ENCODE measurements at regions not wholly inside any gene's neighbourhood (a gene's known extent, or its start where the extent isn't known, plus 50 kb on each side); places are given as distances from the start of the nearest gene placed in this dataset.
A peak's percentile ranks its signal among the peaks of the same experiment; 100 is the strongest.
"Not testable (repeated sequence)": the region's sequence is repeated elsewhere in the genome, so short reads cannot be mapped to it uniquely, and the experiment has no call there.

DNA sequence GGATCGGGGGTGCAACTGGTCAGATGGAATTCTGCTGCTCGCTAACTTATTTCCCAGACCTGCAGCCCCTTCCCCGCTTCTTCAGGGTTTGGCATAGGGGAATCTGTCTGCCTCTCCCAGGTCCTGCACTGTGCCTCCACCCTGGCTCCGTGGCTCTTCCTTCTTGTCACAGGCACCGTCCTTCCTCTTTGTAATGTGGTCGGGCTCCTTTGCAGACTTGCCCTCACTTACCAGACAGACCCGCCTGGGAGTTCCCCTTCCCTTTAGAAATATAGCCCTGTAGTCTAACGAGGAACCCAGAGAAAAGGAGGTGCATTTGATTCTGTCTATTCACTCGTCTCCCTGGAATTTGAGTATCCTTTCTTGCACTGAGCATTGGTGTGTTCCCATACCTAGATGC, 63.9 kb upstream of the PAX8 start:
- CTCF ChIA-PET: no interaction called here
- Histone ChIP-seq H3K36me3 (ENCODE audit: control insufficient read depth in 2 of 2, insufficient read depth in 1 of 2, low read length in 2 of 2) (no peaks in the 10 kb centered on the region), H3K4me1 (ENCODE audit: control insufficient read depth, insufficient read depth, low read length) (no peaks in the 10 kb centered on the region), H3K27ac (ENCODE audit: extremely low read depth, low read depth, low read length) (no peak overlapping the region), H3K9me3 (ENCODE audit: control insufficient read depth, insufficient read depth, low read depth, low read length) (no peaks in the 10 kb centered on the region), H3K4me3 (ENCODE audit: low read depth, low read length) (no peak overlapping the region)
- POLR2A ChIA-PET: no interaction called here
- TF ChIP-seq, protein P1, sequence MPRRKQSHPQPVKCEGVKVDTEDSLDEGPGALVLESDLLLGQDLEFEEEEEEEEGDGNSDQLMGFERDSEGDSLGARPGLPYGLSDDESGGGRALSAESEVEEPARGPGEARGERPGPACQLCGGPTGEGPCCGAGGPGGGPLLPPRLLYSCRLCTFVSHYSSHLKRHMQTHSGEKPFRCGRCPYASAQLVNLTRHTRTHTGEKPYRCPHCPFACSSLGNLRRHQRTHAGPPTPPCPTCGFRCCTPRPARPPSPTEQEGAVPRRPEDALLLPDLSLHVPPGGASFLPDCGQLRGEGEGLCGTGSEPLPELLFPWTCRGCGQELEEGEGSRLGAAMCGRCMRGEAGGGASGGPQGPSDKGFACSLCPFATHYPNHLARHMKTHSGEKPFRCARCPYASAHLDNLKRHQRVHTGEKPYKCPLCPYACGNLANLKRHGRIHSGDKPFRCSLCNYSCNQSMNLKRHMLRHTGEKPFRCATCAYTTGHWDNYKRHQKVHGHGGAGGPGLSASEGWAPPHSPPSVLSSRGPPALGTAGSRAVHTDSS (tag by site-specific recombination; IDR thresholded peaks at IDR 0.05): no peak
- TF ChIP-seq, protein P2, sequence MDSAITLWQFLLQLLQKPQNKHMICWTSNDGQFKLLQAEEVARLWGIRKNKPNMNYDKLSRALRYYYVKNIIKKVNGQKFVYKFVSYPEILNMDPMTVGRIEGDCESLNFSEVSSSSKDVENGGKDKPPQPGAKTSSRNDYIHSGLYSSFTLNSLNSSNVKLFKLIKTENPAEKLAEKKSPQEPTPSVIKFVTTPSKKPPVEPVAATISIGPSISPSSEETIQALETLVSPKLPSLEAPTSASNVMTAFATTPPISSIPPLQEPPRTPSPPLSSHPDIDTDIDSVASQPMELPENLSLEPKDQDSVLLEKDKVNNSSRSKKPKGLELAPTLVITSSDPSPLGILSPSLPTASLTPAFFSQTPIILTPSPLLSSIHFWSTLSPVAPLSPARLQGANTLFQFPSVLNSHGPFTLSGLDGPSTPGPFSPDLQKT (IDR thresholded peaks at IDR 0.05; ENCODE audit: borderline replicate concordance, low read depth, low read length): no peak
- TF ChIP-seq, protein P3, sequence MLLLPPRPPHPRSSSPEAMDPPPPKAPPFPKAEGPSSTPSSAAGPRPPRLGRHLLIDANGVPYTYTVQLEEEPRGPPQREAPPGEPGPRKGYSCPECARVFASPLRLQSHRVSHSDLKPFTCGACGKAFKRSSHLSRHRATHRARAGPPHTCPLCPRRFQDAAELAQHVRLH (tag by site-specific recombination; IDR thresholded peaks at IDR 0.05): no peak
- TF ChIP-seq GLI4 (tag by site-specific recombination; IDR thresholded peaks at IDR 0.05): no peak
- no peak for TF ChIP-seq KLF10 (tag by site-specific recombination; IDR thresholded peaks at IDR 0.05)
- TF ChIP-seq OSR2 (tag by site-specific recombination; IDR thresholded peaks at IDR 0.05): no peak
- TF ChIP-seq ZNF777 (tag by site-specific recombination; IDR thresholded peaks at IDR 0.05; ENCODE audit: borderline replicate concordance): no peak
- no peak for TF ChIP-seq ZNF404 (tag by site-specific recombination; IDR thresholded peaks at IDR 0.05)
- no peak for TF ChIP-seq ZNF239 (tag by site-specific recombination; IDR thresholded peaks at IDR 0.05)
- no peak for TF ChIP-seq ZNF2 (tag by site-specific recombination; IDR thresholded peaks at IDR 0.05)

DNA sequence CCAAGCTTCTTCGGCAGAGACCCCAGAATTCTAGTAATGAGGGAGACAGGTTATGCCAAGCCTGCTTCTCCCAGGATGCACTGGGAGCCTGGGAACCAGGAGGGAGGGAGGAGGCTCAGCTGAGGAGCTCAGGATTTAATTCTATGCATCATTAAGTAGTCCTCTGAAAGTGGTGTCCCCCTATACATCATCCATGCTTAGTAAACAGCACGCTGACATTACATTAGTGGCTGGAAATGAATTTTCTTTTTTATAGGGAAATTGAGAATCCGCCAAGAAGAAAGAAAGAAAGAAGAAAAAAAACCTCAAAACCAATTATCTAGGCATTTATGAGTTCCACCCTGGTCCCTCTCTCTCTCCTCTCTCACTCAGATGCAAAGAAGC, 63.1 kb upstream of the PAX8 start:
- CTCF ChIA-PET: interaction anchor here (1.3 kb wide), 1 partner anchor 48 kb away, joined by 4 read pairs; no protein-coding TSS in a partner anchor
- H3K4me3 ChIP-seq (ENCODE audit: low read depth, low read length); H3K36me3 ChIP-seq (ENCODE audit: control insufficient read depth in 2 of 2, insufficient read depth in 1 of 2, low read length in 2 of 2); H3K27ac ChIP-seq (ENCODE audit: extremely low read depth, low read depth, low read length); H3K9me3 ChIP-seq (ENCODE audit: control insufficient read depth, insufficient read depth, low read depth, low read length); H3K4me1 ChIP-seq (ENCODE audit: control insufficient read depth, insufficient read depth, low read length); POLR2A ChIA-PET: not testable (repeated sequence)

DNA sequence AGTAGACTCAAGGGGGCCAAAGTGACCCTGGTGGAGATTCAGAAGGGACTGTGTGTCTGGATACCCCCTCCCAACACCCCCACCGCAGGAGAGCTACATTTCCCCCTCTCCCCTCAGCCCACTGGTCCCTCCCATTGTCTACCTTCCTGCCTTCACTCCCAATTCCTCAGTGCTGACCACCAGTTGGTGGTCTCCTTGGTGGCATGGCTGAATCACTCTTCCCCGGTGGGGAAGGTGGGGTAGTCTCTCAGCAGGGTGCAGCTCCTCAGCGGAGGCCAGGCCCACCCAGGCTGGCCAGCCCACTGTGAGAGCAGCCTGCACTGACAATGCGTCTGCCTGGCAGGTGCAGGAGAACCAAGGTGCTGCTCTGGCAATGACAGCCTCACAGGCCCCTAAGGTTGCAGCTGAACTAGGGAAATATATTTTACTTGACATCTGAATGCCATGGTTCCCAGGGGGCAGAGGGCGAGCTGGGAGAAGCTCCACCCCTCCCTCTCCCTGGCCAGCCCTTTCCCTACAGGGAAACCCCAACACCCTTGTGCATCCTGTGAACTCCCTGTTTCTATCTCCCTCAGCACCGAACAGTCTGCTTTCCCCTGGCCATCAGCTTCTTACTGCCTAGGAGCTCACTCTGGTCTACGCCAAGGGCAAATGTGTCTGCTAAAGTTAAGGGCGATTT, 62.6 kb upstream of the PAX8 start:
- TF ChIP-seq ZIC2 (tag by site-specific recombination; IDR thresholded peaks at IDR 0.05) (peak; percentile 74), ZNF292 (tag by site-specific recombination; IDR thresholded peaks at IDR 0.05; ENCODE audit: borderline replicate concordance, low read depth) (no peak)
- CTCF ChIA-PET: interaction anchor here (1.3 kb wide), 1 partner anchor 49 kb away, joined by 4 read pairs; no protein-coding TSS in a partner anchor
- no peaks in the 10 kb centered on the region for H3K4me1 ChIP-seq (ENCODE audit: control insufficient read depth, insufficient read depth, low read length)
- H3K9me3 ChIP-seq (ENCODE audit: control insufficient read depth, insufficient read depth, low read depth, low read length): no peaks in the 10 kb centered on the region
- POLR2A ChIA-PET: no interaction called here
- no peak overlapping the region for H3K27ac ChIP-seq (ENCODE audit: extremely low read depth, low read depth, low read length)
- no peaks in the 10 kb centered on the region for H3K36me3 ChIP-seq (ENCODE audit: control insufficient read depth in 2 of 2, insufficient read depth in 1 of 2, low read length in 2 of 2)
- no peak overlapping the region for H3K4me3 ChIP-seq (ENCODE audit: low read depth, low read length)

DNA sequence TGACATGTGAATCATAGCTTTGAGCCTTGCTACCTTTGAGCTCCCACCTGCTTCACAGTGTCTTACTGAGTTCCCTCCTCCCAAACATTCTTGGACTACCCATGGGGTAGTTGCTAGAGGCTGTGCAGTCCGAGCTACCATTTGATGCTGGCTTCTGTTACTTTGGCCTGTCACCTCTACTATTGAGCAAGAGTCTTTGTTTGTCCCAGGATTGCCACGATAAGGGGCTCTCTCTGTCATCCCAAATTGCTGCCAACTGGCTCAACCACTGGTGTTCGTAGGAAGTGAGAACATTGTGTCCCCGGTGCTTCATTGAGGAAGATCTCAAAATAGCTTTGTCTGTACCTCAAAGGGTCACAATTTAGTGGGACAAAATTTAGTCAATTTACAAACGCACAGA, 59.1 kb upstream of the PAX8 start:
- Histone ChIP-seq H3K27ac (ENCODE audit: extremely low read depth, low read depth, low read length) (no peak overlapping the region), H3K9me3 (ENCODE audit: control insufficient read depth, insufficient read depth, low read depth, low read length) (no peaks in the 10 kb centered on the region), H3K36me3 (ENCODE audit: control insufficient read depth in 2 of 2, insufficient read depth in 1 of 2, low read length in 2 of 2) (no peaks in the 10 kb centered on the region), H3K4me3 (ENCODE audit: low read depth, low read length) (no peak overlapping the region), H3K4me1 (ENCODE audit: control insufficient read depth, insufficient read depth, low read length) (no peaks in the 10 kb centered on the region)
- TF ChIP-seq KLF8 (tag by site-specific recombination; IDR thresholded peaks at IDR 0.05) (no peak), ZNF555 (tag by site-specific recombination; conservative IDR thresholded peaks at IDR 0.05) (no peak), WT1 (tag by site-specific recombination; IDR thresholded peaks at IDR 0.05) (no peak), ZNF211 (tag by site-specific recombination; IDR thresholded peaks at IDR 0.05; ENCODE audit: low read depth) (no peak), ZNF558 (tag by site-specific recombination; IDR thresholded peaks at IDR 0.05) (no peak), GLIS2 (tag by site-specific recombination; IDR thresholded peaks at IDR 0.05) (no peak)
- TF ChIP-seq, protein P4, sequence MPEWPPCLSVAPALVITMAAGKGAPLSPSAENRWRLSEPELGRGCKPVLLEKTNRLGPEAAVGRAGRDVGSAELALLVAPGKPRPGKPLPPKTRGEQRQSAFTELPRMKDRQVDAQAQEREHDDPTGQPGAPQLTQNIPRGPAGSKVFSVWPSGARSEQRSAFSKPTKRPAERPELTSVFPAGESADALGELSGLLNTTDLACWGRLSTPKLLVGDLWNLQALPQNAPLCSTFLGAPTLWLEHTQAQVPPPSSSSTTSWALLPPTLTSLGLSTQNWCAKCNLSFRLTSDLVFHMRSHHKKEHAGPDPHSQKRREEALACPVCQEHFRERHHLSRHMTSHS (tag by site-specific recombination; IDR thresholded peaks at IDR 0.05): no peak
- TF ChIP-seq, protein P5, sequence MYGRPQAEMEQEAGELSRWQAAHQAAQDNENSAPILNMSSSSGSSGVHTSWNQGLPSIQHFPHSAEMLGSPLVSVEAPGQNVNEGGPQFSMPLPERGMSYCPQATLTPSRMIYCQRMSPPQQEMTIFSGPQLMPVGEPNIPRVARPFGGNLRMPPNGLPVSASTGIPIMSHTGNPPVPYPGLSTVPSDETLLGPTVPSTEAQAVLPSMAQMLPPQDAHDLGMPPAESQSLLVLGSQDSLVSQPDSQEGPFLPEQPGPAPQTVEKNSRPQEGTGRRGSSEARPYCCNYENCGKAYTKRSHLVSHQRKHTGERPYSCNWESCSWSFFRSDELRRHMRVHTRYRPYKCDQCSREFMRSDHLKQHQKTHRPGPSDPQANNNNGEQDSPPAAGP (tag by site-specific recombination; IDR thresholded peaks at IDR 0.05): no peak
- ChIA-PET POLR2A (no interaction called here), CTCF (interaction anchor here (0.8 to 1.3 kb wide), 3 partner anchors 13 to 88 kb away, joined by 3 to 5 read pairs (median 3); no protein-coding TSS in a partner anchor)

All from HEK293 (cell line).